ENCODE measurements at regions not wholly inside any gene's neighbourhood (a gene's known extent, or its start where the extent isn't known, plus 50 kb on each side); places are given as distances from the start of the nearest gene placed in this dataset.

- DNase-seq: no peak
- CTCF ChIA-PET: no interaction called here
- intact Hi-C loops (cut with micrococcal nuclease; ENCODE audit: unreplicated experiment): no loop called here
- no peaks in the 10 kb centered on the region for H3K9me3 Mint-ChIP-seq (ENCODE audit: low read depth, unreplicated experiment)
- H3K27me3 Mint-ChIP-seq (ENCODE audit: unreplicated experiment): no peaks in the 10 kb centered on the region
- H3K4me1 Mint-ChIP-seq (ENCODE audit: low read depth, unreplicated experiment): peaks cover 17% of the 10 kb centered on the region
- H3K27ac Mint-ChIP-seq (ENCODE audit: unreplicated experiment): no peak overlapping the region
- no peak overlapping the region for H3K4me3 Mint-ChIP-seq (ENCODE audit: low read depth, unreplicated experiment)
- TF ChIP-seq, protein P1, sequence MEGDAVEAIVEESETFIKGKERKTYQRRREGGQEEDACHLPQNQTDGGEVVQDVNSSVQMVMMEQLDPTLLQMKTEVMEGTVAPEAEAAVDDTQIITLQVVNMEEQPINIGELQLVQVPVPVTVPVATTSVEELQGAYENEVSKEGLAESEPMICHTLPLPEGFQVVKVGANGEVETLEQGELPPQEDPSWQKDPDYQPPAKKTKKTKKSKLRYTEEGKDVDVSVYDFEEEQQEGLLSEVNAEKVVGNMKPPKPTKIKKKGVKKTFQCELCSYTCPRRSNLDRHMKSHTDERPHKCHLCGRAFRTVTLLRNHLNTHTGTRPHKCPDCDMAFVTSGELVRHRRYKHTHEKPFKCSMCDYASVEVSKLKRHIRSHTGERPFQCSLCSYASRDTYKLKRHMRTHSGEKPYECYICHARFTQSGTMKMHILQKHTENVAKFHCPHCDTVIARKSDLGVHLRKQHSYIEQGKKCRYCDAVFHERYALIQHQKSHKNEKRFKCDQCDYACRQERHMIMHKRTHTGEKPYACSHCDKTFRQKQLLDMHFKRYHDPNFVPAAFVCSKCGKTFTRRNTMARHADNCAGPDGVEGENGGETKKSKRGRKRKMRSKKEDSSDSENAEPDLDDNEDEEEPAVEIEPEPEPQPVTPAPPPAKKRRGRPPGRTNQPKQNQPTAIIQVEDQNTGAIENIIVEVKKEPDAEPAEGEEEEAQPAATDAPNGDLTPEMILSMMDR (IDR thresholded peaks at IDR 0.05; ENCODE audit: unreplicated experiment): no peak
- H3K36me3 Mint-ChIP-seq (ENCODE audit: insufficient read depth, unreplicated experiment): no peaks in the 10 kb centered on the region
- BruUV-seq (replicated peaks): no TSS peak
Measured at GRCh38 chr6:15946701-15947385, 182.0 kb upstream of the MYLIP start.

DNA sequence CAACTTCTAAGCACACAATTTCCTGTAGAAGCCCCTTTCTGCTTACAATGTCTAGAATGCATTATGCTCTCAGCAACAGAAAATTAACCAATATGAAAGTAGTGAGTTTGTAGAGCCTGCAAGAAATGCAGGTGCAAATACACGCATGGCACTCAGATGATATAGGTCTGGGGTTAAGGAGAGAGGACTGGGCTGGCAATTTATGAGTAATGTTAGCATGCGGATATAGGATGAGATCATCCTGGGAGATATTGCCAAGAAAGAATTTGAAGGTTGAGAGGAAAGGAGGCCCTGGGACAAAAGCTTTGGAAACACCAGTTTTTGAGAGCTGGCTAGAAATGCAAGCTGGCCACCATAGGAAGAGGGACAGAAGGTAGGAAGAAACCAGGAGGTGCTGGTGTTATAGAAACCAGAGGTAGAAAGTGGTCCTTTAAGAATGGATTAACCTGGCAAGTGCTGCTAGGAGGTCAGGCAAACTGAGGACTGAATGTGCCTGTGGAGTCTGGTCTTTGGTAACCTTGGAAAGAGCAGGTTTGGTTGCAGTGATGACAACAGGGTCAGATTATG, 183.2 kb upstream of the MYLIP start:
- TF ChIP-seq, protein P1 (IDR thresholded peaks at IDR 0.05; ENCODE audit: unreplicated experiment): no peak
- no peak for DNase-seq
- no peak overlapping the region for H3K4me3 Mint-ChIP-seq (ENCODE audit: low read depth, unreplicated experiment)
- peaks cover 14% of the 10 kb centered on the region for H3K4me1 Mint-ChIP-seq (ENCODE audit: low read depth, unreplicated experiment)
- H3K9me3 Mint-ChIP-seq (ENCODE audit: low read depth, unreplicated experiment): no peaks in the 10 kb centered on the region
- H3K27ac Mint-ChIP-seq (ENCODE audit: unreplicated experiment): no peak overlapping the region
- intact Hi-C loops (cut with micrococcal nuclease; ENCODE audit: unreplicated experiment): no loop called here
- no TSS peak for BruUV-seq (replicated peaks)
- no peaks in the 10 kb centered on the region for H3K27me3 Mint-ChIP-seq (ENCODE audit: unreplicated experiment)
- CTCF ChIA-PET: no interaction called here
- no peaks in the 10 kb centered on the region for H3K36me3 Mint-ChIP-seq (ENCODE audit: insufficient read depth, unreplicated experiment)

GRCh38 chr6:15943423-15943822, 185.5 kb upstream of the MYLIP start:
- Mint-ChIP-seq H3K4me3 (ENCODE audit: low read depth, unreplicated experiment) (no peak overlapping the region), H3K4me1 (ENCODE audit: low read depth, unreplicated experiment) (no peaks in the 10 kb centered on the region), H3K27me3 (ENCODE audit: unreplicated experiment) (no peaks in the 10 kb centered on the region), H3K27ac (ENCODE audit: unreplicated experiment) (no peak overlapping the region), H3K36me3 (ENCODE audit: insufficient read depth, unreplicated experiment) (no peaks in the 10 kb centered on the region), H3K9me3 (ENCODE audit: low read depth, unreplicated experiment) (no peaks in the 10 kb centered on the region)
- CTCF ChIA-PET: interaction anchor here (1.0 kb wide), 1 partner anchor 35 kb away, joined by 3 read pairs; no protein-coding TSS in a partner anchor
- no peak for DNase-seq
- no TSS peak for BruUV-seq (replicated peaks)
- TF ChIP-seq, protein P1 (IDR thresholded peaks at IDR 0.05; ENCODE audit: unreplicated experiment): no peak
- intact Hi-C loops (cut with micrococcal nuclease; ENCODE audit: unreplicated experiment): no loop called here

GRCh38 chr6:15941168-15941567, 187.7 kb upstream of the MYLIP start:
- CTCF ChIA-PET: no interaction called here
- no peak for DNase-seq
- TF ChIP-seq, protein P1 (IDR thresholded peaks at IDR 0.05; ENCODE audit: unreplicated experiment): no peak
- intact Hi-C loops (cut with micrococcal nuclease; ENCODE audit: unreplicated experiment): no loop called here
- H3K27me3 Mint-ChIP-seq (ENCODE audit: unreplicated experiment): no peaks in the 10 kb centered on the region
- BruUV-seq (replicated peaks): no TSS peak
- H3K36me3 Mint-ChIP-seq (ENCODE audit: insufficient read depth, unreplicated experiment): no peaks in the 10 kb centered on the region
- no peaks in the 10 kb centered on the region for H3K9me3 Mint-ChIP-seq (ENCODE audit: low read depth, unreplicated experiment)
- no peaks in the 10 kb centered on the region for H3K4me1 Mint-ChIP-seq (ENCODE audit: low read depth, unreplicated experiment)
- H3K27ac Mint-ChIP-seq (ENCODE audit: unreplicated experiment): no peak overlapping the region
- no peak overlapping the region for H3K4me3 Mint-ChIP-seq (ENCODE audit: low read depth, unreplicated experiment)
